NCI-H345 treated with DMSO at 0.1 percent for 48 hours (cell line): ENCODE measurements at regions not wholly inside any gene's neighbourhood (a gene's known extent, or its start where the extent isn't known, plus 50 kb on each side); places are given as distances from the start of the nearest gene placed in this dataset.

Experiments
- DNase-seq: peaks from one replicate; lab custom pipeline; 2025; ENCODE audit not compliant: unreplicated experiment; lab: John Stamatoyannopoulos, UW

DNA sequence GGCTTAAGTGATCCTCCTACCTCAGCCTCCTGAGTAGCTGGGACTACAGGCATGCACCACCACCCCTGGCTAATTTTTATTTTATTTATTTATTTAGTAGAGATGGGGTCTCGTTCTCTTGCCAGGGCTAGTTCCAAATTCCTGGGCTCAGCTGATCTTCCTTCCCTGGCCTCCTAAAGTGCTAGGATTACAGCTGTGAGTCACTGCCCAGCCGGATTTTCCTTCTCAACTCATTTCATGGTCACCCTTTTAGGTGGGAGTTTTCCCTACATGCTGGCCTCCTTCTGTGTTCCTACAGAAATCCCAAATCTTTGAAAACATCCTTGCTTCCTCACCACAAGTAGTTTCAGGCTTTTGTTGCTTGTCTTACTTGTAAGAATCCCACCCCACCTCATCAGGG is 102.1 kb upstream of the SIAH1 start:
- no peak for DNase-seq

DNA sequence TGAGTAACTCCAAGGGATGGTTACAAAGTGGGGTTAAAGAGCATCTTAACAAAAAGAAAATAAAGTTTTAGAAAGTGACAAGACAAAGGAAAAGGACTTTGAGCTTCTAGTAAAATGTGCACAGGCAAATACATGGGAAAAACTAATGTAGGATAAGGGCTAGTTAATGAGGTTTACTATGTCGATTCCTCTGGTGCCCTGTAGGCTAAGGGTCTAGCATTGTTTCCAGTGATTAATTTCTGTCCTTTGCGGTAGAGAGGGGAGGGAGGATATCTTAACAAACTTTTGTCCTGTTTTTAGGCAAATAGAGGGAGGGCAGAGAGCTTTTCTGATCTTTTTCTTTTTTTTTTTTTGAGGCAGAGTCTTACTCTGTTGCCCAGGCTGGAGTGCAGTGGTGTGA is 96.6 kb upstream of the SIAH1 start:
- DNase-seq: no peak

DNA sequence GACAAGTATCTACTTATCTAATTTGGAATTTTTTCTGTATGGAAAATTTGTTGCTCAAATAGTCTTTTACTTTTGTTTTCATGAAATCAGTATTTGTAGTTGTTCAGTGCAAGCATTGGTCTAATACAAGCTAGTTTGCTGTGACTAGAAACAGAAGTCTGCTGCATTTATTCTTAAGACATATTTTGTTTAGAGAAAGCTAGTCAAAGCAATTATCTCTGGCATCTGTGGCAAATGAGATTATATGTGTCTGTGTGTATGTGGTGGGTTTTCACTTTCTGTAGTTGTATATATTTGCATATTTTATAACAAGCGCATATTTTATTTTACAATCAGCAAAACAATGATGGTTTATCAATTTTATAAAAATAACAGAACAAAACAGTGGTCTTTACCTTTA is 96.0 kb upstream of the SIAH1 start:
- DNase-seq: no peak

DNA sequence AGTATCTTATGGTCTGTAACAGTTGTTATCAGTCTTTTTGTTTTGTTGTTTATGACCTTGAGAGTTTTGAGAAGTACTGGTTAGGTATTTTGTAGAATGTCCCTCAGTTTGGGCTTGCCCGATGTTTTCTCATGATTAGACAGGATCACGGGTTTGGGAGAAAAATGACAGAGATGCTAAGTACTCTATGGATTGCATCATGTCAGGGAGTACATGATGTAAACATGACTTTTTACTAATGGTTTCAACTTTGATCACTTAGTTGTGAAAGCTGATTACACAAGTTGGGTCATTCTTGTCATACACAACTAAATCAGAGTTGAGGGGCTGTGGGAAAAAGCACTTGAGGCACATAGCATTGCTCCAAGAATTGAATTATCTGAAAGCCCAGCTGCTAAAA is 94.7 kb upstream of the SIAH1 start:
- no peak for DNase-seq

DNA sequence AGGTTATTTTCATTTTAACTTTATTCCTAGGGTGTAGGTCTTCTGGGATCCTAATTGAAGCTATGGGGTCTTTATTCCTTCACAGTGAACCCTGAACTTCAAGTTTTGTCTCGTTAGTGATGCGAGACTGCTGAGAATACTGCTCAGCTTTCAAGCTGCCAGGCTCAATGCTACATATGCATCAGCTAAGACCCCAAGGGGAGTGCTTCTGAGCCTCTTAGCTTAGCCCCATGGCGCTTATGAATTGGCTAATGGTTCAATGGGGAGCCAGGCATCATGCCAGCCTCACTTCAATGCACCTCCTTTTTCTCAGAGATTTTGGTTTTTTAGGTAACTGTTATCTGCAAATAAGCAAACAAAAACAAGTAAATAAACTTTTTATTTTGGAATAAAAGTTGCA is 94.1 kb upstream of the SIAH1 start:
- DNase-seq: no peak

DNA sequence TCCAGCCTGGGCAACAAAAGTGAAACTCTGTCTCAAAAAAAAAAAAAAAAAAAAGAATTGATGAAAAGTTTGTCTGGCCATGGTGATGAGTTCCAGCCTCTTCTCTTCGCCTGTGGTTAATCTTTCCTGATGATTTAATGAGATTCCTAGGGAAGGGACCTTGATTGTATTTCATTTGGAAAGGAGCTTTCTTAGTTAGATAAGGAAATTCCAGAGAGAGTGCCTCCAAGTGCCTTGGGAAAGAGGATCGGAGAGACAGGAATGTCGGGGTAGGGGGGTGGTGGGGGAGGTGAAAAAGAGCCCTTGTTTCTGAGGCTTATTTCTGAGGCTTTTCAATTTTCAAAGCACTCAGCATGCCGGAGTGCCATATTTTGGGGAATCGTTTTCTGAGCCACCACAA is 93.2 kb upstream of the SIAH1 start:
- no peak for DNase-seq

DNA sequence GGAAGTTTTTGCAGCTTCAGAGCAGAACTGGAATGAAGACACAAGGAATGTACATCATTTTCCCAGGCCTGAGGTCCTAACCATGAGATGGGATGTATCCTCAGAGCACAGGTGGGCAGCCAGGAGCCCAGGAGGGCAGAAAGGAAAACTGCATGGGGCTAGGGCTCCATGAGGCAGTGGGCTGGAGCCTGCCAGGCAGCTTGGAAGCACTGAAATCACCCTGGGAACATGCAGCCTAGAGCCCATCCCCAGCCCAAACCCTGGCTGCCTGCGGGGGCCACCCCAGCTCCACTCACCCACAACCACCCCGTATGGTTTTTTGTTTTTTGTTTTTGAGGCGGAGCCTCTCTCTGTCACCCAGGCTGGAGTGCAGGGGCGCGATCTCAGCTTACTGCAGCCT is 86.2 kb upstream of the SIAH1 start:
- no peak for DNase-seq

DNA sequence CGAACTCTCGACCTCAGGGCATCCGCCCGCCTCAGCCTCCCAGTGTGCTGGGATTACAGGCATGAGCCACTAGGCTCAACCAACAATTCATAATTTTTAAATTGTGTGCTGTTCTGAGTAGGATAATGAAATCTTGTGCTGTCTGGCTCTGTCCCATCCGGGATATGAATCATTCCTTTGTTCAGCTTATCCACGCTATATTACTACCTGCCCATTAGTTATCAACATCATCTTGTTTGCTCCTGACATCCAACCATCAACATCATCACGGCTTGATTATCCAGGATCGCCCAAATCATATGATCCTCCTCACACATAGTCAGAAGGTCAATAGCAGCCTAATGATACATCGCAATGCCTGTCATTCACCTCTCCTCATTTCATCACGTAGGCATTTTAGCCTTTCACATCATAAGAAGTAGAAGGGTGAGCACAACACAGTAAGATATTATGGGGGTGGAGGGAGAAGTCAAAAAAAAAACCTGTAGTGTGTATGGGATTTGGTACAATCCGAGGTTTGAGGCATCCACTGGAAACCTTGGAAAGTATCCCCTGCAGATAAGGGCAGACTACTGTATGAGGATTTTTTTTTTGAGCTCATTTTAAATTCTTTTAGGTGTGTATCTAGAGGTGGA is 77.0 kb upstream of the SIAH1 start:
- DNase-seq: no peak

DNA sequence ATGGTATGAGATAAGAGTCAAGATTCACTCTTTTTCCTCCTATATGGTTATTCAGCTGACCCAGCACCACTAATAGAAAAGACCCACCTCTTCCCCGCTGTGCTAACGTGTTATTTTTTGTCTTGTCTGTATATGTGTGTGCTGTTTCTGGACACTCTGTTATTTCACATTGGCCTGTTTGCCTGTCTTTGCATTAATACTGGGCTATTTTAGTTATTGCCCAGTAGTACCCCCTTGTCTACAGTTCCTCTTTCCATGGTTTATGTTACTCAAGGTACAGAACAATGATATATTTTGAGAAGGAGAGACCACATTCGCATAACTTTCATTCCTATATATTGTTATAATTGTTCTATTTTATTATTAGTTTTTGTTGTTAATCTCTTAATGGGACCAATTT is 74.0 kb upstream of the SIAH1 start:
- DNase-seq: no peak

DNA sequence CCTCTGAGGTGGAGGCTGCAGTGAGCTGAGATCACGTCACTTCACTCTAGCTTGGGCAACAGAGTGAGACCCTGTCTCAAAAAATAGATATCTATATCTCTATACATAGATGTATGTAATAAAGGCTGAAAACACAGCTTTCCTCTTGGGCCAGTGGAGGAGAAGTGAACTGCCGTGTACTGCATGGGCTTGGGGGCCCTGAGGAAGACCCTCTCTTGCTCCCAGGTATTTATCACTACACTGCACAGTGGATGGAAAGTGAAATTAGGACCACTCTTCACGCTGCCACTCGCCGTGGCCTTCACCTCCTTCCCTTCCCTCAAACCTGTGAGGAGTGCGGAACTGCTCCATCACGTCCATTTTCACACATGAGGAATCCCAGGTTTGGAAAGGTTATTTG is 68.8 kb upstream of the SIAH1 start:
- no peak for DNase-seq

DNA sequence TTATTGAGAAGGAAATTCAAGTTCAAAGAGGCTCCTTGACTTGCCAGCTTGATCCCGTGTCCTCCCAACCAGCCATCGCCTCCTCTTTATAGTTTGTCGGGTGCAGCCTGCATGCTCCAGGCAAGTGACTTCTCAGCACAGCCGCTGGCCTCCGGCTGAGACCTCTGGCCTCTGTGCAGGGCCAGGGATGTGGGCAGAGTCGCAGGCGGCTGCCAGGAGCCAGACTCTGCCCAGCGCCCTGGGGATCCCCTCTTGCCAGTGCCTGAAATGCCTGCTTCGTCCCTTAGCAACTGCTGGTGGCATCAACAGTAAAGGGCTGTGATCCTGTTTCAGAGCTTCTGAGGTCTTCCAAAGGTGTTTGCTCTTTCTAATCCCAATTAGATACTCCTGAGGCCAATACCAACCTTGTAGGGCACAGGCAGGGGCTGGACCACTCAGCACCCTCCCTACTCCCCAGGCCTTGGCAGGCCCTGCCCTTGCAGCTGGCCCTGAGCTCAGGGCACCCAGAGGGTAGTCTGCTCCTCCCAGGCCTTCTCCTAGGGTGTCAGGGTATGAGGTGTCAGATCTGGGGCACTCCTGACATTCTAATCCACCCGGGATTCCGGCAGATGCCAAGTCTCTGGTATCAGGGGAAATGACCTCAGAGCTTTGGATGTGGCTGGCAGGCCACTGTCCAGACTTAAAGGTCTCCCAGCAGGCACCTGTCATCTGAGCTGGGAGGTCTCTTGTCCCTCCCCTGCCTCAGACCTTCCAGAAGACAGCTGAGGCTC is 68.0 kb upstream of the SIAH1 start:
- no peak for DNase-seq

DNA sequence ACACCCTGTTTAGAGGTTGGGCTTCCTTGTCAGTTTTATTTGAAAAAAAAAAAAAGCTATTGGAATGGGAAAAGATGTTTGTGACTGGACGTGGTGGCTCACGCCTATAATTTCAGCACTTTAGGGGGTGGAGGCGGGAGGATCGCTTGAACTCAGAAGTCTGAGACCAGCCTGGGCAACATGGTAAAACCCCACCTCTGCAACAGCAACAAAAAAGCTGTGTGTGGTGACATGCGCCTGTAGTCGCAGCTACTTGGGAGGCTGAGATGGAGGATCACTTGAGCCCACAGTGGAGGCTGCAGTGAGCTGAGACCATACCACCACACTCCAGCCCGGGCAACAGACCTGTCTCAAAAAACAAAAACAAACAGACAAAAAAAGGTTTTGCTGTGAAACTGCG is 66.1 kb upstream of the SIAH1 start:
- DNase-seq: no peak

DNA sequence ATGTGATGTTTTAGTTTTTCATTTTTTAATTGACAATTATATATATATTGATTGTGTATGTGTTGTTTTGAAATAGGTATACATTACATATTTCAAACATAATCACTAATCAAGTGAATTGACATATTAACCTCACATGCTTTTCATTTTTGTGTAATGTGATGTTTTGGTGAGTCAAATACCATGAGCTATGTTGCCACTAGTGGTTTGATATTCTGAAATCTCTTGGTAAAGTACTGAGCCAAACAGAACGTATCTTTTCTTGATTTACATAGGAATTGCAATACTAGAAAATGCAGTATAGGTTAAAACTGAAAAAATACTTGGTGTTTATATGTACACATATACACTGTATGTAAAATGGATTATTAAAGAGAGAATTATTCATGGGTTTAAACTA is 65.2 kb upstream of the SIAH1 start:
- DNase-seq: no peak

DNA sequence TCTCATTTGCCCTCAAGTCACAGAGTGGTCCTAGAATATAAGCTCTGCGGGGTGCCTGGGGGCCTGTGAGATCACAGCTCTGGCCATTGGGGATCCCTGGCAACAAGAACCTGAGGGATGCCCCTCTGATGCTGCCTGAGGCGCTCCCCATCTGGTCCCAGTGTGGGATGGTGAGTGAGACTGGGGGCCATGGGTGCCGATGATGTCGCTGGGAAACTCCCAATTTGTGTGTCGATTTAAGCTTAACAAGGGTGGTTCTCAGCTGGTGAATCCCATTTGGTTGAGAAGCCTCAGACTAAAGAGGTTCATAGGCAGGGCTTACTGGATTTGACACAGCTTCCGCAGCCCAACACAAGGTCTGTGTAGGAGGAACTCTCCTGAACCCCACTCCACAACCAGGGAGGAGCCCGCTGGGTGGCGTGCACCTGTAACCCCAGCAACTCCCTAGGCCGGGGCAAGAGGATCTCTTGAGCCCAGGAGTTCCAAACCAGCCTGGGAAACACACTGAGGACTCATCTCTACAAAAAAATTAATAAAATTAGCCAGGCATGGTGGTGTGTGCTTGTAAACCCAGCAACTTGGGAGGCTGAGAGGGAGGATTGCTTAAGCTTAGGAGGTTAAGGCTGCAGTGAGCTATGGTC is 63.7 kb upstream of the SIAH1 start:
- no peak for DNase-seq

DNA sequence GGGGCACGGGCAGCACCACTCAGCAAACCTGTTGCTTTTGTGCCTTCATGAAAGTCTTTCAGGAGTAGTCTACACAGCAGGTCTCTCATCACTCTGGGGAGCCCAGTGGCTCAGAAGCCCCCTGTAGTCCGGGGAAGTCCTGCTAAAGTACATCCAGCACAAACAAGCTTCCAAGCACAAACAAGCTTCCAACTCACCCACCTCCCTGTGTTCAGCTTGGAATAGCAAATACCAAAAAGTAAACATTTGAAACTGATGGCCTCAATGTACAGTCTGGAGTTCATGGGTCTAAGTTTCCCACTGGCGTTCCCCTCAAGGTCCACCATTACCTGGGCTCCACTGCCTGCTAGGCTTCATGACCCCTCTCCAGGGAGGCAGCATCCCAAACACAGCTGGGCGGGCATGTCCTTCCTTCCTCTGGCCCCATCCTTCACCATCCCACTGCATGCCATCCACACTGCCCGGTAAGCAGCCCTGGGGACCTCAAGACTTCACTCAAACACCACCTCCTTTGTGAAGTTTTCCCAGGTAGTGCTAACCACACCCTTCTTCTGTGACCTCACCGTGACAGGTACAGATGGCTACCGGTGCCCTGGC is 62.8 kb upstream of the SIAH1 start:
- DNase-seq: no peak

DNA sequence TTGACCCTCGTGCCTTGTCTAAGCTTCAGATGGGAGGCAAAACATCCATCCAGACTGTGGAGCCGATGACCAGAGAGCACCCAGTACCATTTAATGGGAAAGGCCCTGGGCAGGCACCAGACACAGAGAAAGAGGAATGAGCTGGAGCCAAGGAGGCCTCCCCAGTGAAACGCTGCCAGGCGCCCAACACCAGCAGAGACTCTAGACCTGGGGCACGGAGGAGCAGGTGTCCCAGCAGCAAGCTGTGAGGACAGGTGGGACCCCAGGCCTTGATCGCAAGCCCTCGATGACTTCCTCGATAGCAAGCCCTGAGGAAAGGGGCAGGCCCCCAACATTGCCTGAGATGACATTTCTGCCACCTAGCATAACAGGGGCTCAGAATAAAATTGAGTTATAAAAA is 62.2 kb upstream of the SIAH1 start:
- no peak for DNase-seq

DNA sequence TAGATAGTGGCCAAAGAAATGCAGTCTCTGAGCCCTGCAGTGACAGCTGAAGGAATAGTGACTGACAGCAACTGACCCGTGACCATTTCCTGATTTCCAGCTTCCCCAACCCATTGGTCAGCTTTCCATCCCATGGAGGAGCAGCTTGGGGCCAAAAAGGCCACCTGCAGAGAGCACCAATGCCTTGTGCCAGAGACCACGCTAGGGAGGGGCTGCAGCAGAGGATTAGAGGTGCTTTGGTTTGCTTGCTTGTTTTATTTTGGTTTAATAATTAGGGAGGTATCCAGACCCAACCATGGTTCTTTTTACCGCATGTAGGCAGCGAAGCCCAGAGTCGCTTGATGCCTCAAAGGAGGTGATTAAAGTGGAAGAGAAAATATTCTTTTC is 61.3 kb upstream of the SIAH1 start:
- no peak for DNase-seq

DNA sequence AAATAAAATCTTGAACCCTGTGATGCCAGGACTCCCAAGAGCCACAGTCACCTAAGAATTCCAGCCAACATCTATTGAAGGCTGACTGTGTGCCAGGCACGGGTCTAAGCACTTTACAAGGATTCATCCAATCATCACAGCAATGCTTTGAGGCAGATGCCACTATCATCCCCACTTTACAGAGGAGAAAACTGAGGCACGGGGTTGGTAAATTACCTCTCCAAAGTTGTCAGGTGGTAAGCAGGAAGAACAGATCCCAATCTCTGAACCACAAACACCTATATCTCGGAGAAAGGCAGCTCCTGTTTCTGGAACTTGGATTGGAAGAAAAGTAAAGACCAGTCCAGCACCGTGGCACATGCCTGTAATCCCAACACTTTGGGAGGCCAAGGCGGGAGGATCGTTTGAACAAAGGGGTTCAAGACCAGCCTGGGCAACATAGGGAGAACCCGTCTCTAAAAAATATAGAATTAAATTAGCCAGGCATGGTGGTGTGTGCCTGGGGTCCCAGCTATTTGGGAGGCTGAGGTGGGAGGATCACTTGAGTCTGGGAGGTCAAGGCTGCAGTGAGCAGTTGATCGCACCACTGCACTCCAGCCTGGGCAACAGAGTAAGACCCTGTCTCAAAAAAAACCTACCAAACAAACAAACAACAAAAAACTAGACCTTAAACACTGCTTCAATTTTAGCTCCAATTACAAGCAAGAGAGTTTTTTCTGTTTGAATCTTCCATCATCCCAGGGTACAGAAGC is 60.7 kb upstream of the SIAH1 start:
- no peak for DNase-seq

DNA sequence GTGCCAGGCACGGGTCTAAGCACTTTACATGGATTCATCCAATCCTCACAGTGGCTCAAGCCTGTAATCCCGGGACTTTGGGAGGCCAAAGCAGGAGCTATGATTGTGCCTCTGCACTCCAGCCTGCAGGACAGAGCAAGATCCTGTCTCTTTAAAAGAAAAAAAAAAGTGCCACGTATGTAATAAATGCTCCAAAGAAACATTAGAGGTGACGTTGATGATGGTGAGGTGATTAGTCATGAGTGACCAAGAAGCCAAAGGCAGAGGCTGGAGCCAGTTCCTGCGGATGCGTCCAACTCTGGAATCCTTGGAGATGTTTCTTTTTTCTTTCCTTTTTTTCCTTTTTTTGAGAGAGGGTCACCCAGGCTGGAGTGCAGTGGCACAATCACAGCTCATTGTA is 59.4 kb upstream of the SIAH1 start:
- DNase-seq: no peak

DNA sequence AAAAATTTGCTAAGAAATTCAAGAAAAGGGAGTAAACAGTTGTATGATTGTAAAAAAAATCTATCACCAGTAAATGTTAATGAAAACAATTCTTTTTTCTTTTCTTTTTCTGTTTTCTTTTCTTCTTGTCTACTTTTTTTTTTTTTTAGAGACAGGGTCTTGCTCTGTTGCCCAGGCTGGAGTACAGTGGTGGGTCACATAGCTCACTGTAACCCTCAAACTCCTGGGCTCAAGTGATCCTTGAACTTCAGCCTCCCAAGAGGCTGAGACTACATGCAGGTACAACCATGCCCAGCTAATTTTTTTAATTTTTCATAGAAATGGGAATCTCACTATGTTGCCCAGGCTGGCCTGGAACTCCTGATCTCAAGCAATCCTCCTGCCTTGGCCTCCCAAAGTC is 57.2 kb upstream of the SIAH1 start:
- no peak for DNase-seq

DNA sequence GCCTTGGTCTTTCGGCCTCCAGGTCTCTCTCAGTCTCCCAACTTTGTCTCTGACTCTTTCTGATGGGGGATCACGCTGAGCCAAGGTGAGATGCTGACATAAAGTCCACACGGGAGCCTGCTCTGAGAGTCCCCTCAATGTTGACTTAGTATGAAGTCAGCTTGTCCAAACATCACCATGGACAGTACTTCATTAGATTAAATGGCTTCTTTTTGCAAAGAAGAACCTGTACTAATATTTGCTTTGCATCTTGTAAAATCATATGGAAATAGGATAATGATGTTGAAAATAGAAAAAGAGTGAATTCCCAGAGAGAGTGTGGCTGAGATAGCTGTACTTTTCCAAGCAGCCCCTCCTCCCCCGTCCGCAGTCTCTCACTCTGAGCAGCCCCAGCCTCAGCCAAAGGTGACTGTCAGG is 56.7 kb upstream of the SIAH1 start:
- DNase-seq: peak; percentile 0

DNA sequence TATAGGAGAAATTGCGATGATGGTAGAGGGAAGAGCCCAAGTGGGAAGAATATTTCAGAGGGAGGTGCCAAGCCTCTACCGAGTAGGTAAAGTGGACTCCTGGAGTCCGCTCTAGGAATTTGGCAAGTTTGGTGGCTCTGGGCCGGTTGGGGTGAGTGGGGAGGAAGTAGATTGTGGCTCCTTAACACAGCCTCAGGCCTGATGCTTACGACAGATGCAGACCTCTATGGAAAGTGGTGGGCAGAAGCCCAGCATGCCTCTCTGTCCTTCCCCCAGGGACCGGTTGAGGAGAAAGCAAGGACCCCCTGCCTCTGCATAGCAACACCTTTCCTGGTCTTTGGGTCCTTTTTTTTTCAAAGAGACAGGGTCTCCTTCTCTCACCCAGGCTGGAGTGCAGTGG is 55.9 kb upstream of the SIAH1 start:
- DNase-seq: no peak
